NCI-H526 treated with DMSO at 0.1 percent for 48 hours (cell line): ENCODE measurements at regions not wholly inside any gene's neighbourhood (a gene's known extent, or its start where the extent isn't known, plus 50 kb on each side); places are given as distances from the start of the nearest gene placed in this dataset.

ENCODE experiments used
- DNase-seq: peaks from one replicate; lab custom pipeline; 2025; lab: John Stamatoyannopoulos, UW

- DNase-seq, result no peak
Observed at GRCh38 chr2:198795419-198795818, 662.3 kb downstream of the SATB2 start.

GRCh38 chr2:198791623-198792022 lies 666.1 kb downstream of the SATB2 start:
- no peak for DNase-seq

GRCh38 chr2:198788676-198789075 lies 669.1 kb downstream of the SATB2 start:
- DNase-seq, result no peak

GRCh38 chr2:198782734-198783133 lies 675.0 kb downstream of the SATB2 start:
- DNase-seq, result no peak

- DNase-seq, result no peak
Observed at GRCh38 chr2:198776616-198777406, 680.9 kb downstream of the SATB2 start.

GRCh38 chr2:198775737-198776136 lies 682.0 kb downstream of the SATB2 start:
- DNase-seq, result no peak

- DNase-seq, result no peak
Observed at GRCh38 chr2:198774576-198774975, 683.2 kb downstream of the SATB2 start.

GRCh38 chr2:198767694-198768093 lies 690.0 kb downstream of the SATB2 start:
- DNase-seq, result no peak

- no peak for DNase-seq
Observed at GRCh38 chr2:198763793-198764192, 693.9 kb downstream of the SATB2 start.

- no peak for DNase-seq
Observed at GRCh38 chr2:198762441-198762840, 695.3 kb downstream of the SATB2 start.

GRCh38 chr2:198757069-198757468 lies 700.7 kb downstream of the SATB2 start:
- DNase-seq, result no peak

GRCh38 chr2:198756166-198756565 lies 701.6 kb downstream of the SATB2 start:
- DNase-seq, result no peak

GRCh38 chr2:198753101-198753500 lies 704.6 kb downstream of the SATB2 start:
- no peak for DNase-seq

GRCh38 chr2:198749364-198749763 lies 708.4 kb downstream of the SATB2 start:
- no peak for DNase-seq

GRCh38 chr2:198731842-198732399 lies 725.8 kb downstream of the SATB2 start:
- no peak for DNase-seq

GRCh38 chr2:198720266-198720665 lies 737.5 kb downstream of the SATB2 start:
- DNase-seq, result no peak

- DNase-seq, result no peak
Observed at GRCh38 chr2:198717451-198717850, 740.3 kb downstream of the SATB2 start.

GRCh38 chr2:198715302-198715835 lies 742.4 kb downstream of the SATB2 start:
- DNase-seq, result no peak

- DNase-seq, result no peak
Observed at GRCh38 chr2:198712485-198712884, 745.3 kb downstream of the SATB2 start.

- DNase-seq, result no peak
Observed at GRCh38 chr2:198711484-198711883, 746.3 kb downstream of the SATB2 start.

GRCh38 chr2:198710562-198710961 lies 747.2 kb downstream of the SATB2 start:
- DNase-seq, result no peak

GRCh38 chr2:198706476-198707082 lies 751.2 kb downstream of the SATB2 start:
- no peak for DNase-seq

GRCh38 chr2:198703281-198703680 lies 754.5 kb downstream of the SATB2 start:
- DNase-seq, result no peak
